Heart left ventricle (tissue), 16 donors: ENCODE measurements at regions not wholly inside any gene's neighbourhood (a gene's known extent, or its start where the extent isn't known, plus 50 kb on each side); places are given as distances from the start of the nearest gene placed in this dataset.

ENCODE experiments used
- ATAC-seq, 4 donors: fragments of 200-7000 bp; cut with Tn5 transposase; one replicate each; pipeline ENCODE4 v1.9.1; 2020 to 2022; ENCODE audit warnings: moderate library complexity in 4 of 4, mild to moderate bottlenecking in 3 of 4, moderate number of reproducible peaks in 1 of 4
- DNase-seq, 5 donors: peaks; one replicate each; pipeline ENCODE4 v3.0.0-alpha.2; 2020
- H3K27ac ChIP-seq, 12 donors: fragments of 200-600 bp; sonication (generic) in 4 of 12; one replicate each; pipeline versions ENCODE4 v1.5.0 to v1.8.0; 2016 to 2022; ENCODE audit warnings: mild to moderate bottlenecking in 2 of 12
- H3K27me3 ChIP-seq, 9 donors: fragments of 200-600 bp; sonication (generic) in 2 of 9; one replicate each; pipeline versions ENCODE4 v1.5.1 to v1.8.0; 2016 to 2022; ENCODE audit warnings: mild to moderate bottlenecking in 3 of 9
- H3K36me3 ChIP-seq, 9 donors: fragments of 200-600 bp; sonication (generic) in 2 of 9; one replicate each; pipeline versions ENCODE4 v1.5.0 to v1.8.0; 2018 to 2022; ENCODE audit warnings: mild to moderate bottlenecking in 2 of 9
- H3K4me1 ChIP-seq, 12 donors: fragments of 200-600 bp; sonication (generic) in 4 of 12; one replicate each; pipeline versions ENCODE4 v1.5.0 to v1.8.0; 2016 to 2022; ENCODE audit warnings: mild to moderate bottlenecking in 3 of 12
- H3K4me3 ChIP-seq, 12 donors: fragments of 200-600 bp; sonication (generic) in 4 of 12; one replicate each; pipeline versions ENCODE4 v1.5.0 to v1.8.0; 2017 to 2022; ENCODE audit warnings: mild to moderate bottlenecking in 9 of 12, moderate library complexity in 4 of 12
- H3K9me3 ChIP-seq, 12 donors: fragments of 200-600 bp; sonication (generic) in 4 of 12; one replicate each; pipeline versions ENCODE4 v1.5.0 to v1.8.0; 2016 to 2022; ENCODE audit warnings: mild to moderate bottlenecking in 1 of 12
- POLR2A ChIP-seq, 2 donors: fragments of 450-650 bp; IDR thresholded peaks; one replicate each; pipeline ENCODE4 v1.6.1; 2017; ENCODE audit warnings: antibody characterized with exemption in 2 of 2, mild to moderate bottlenecking in 2 of 2, moderate library complexity in 2 of 2
- WGBS, 4 donors: extraction: QIAGEN DNeasy Blood & Tissue Kit in 2 of 4; methylation state at CpG; one replicate each; pipeline versions ENCODE4 v1.1.5 to v1.1.7; 2013 to 2018; 5-methylcytosine and 5-hydroxymethylcytosine counted together
- intact Hi-C, 10 donors: fragments of 100-400 bp; cut with DNase I; formaldehyde crosslinking; loops; one replicate each; pipeline versions ENCODE4 v1.11.1 to v1.14.2; 2022
- TF ChIP-seq, protein P1 (sequence below), 12 donors: fragments of 200-600 bp; sonication (generic) in 4 of 12; IDR thresholded peaks; one replicate each; pipeline versions ENCODE4 v1.5.0 to v1.8.0; 2018 to 2022; ENCODE audit warnings: antibody characterized with exemption in 12 of 12, mild to moderate bottlenecking in 5 of 12
- donor health status: ischemic (EF 13 %, LVEDD 7.1; RV severe dilation, severe dysfunction).
- donor health status: healthy with polysubstance abuse.
- donor health status: DM: no; HTN: yes; CAD: no.
- donor health status: DM: no; HTN: no; CAD: no.
- donor health status: ischemic (EF 25% LVEDD 6.9; RV normal size, moderate dysfunction).
- donor health status: ischemic (EF 25% LVEDD 5.7; RV mildly dilated, moderate dysfunction).
- donor health status: healthy.
- donor health status: DM: yes; HTN: yes; CAD: no.
- donor health status: ischemic (EF 35%, LVEDD 5.7; RV mildly dilated, moderate dysfunction).
- donor health status: nonischemic (EF 11% LVEDD 7.7; RV severe dilation, severe dysfunction).
- donor health status: DM: yes; HTN: yes; CAD: no.
- donor health status: PGD.
- donor health status: ischemic (EF 29% LVEDD 5.4; RV normal size, mild dysfunction).
- donor health status: nonischemic (EF 23%, LVEDD 6.1; RV moderate dilation, normal function).

DNA sequence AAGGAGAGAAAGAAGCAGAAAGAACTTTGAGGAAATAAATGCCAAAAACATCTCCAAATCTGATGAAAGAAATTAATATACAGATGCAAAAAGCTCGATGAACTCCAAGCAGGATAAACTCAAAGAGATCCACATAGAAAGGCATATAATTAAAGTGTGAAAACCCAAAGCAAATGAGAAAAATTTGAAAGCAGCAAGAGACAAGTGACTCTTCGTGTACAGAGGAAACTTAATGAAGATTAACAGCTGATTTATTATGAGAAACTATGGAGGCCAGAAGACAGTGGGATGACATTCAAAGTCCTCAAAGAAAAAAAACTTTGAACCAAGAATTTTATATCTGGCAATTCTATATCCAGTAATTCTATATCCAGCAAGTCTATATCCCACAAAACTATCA is 163.0 kb upstream of the TMCC3 start:
- Histone ChIP-seq H3K4me1 (peaks cover 0 to 6% (median 0%) of the 10 kb centered on the region in 12 donors), H3K9me3 (peaks cover 0 to 44% (median 31%) of the 10 kb centered on the region in 12 donors), H3K27me3 (no peaks in the 10 kb centered on the region), H3K4me3 (no peak overlapping the region), H3K27ac (no peak overlapping the region), H3K36me3 (no peaks in the 10 kb centered on the region)
- intact Hi-C loops = no loop called here
- TF ChIP-seq POLR2A (IDR thresholded peaks at IDR 0.05) = no peak
- TF ChIP-seq, protein P1, sequence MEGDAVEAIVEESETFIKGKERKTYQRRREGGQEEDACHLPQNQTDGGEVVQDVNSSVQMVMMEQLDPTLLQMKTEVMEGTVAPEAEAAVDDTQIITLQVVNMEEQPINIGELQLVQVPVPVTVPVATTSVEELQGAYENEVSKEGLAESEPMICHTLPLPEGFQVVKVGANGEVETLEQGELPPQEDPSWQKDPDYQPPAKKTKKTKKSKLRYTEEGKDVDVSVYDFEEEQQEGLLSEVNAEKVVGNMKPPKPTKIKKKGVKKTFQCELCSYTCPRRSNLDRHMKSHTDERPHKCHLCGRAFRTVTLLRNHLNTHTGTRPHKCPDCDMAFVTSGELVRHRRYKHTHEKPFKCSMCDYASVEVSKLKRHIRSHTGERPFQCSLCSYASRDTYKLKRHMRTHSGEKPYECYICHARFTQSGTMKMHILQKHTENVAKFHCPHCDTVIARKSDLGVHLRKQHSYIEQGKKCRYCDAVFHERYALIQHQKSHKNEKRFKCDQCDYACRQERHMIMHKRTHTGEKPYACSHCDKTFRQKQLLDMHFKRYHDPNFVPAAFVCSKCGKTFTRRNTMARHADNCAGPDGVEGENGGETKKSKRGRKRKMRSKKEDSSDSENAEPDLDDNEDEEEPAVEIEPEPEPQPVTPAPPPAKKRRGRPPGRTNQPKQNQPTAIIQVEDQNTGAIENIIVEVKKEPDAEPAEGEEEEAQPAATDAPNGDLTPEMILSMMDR (IDR thresholded peaks at IDR 0.05) = no peak
- ATAC-seq (no peak), DNase-seq (no peak)
- 28 to 75% (median 41%) methylated on average over 2 of the region's 2 CpGs for WGBS, 4 donors

DNA sequence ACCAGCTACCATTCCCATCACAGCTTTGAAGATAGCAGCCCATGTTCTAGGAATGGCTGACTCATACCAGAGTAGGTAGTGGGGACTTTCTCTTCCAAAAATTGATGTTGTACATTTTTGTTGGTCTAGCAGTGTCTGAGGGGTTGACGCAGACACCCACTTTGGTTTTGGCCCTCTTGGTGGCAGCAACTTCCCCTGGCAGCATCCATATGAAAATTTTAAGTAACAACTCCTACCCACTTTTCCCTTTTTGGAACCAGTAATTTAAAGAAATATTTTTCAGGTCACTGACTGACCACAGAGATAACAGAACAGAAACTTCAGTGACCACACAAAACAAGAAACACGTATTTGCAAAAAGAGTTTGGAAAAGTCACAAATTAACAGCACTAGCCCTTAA is 162.0 kb upstream of the TMCC3 start:
- Histone ChIP-seq H3K27ac (no peak overlapping the region), H3K27me3 (no peaks in the 10 kb centered on the region), H3K36me3 (no peaks in the 10 kb centered on the region), H3K9me3 (peaks cover 0 to 44% (median 31%) of the 10 kb centered on the region in 12 donors), H3K4me1 (no peaks in the 10 kb centered on the region), H3K4me3 (no peak overlapping the region)
- intact Hi-C loops = no loop called here
- WGBS, 4 donors = 43 to 93% (median 90%) methylated on average over 2 of the region's 2 CpGs
- TF ChIP-seq POLR2A (IDR thresholded peaks at IDR 0.05) = no peak
- TF ChIP-seq, protein P1 (IDR thresholded peaks at IDR 0.05) = no peak
- DNase-seq (no peak), ATAC-seq (no peak)

DNA sequence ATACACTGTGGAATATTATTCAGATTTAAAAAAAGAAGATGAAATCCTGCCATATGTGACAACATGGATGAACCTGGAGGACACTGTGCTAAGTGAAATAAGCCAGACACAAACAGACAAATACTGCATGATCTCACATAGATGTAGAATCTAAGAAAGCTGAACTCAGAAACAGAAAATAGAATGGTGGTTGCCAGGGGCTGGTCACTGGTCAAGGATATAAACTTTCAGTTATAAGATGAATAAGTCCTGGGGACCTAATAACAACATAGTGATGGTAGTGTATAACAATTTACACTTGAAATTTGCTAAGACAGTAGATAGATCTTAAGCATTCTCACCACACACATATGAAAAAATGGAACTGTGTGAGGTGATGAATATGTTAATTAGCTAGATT is 161.3 kb upstream of the TMCC3 start:
- no peak for TF ChIP-seq POLR2A (IDR thresholded peaks at IDR 0.05)
- TF ChIP-seq, protein P1 (IDR thresholded peaks at IDR 0.05) = no peak
- no peak overlapping the region for H3K4me3 ChIP-seq
- no peaks in the 10 kb centered on the region for H3K27me3 ChIP-seq
- H3K4me1 ChIP-seq = no peaks in the 10 kb centered on the region
- ATAC-seq (no peak), DNase-seq (no peak)
- H3K36me3 ChIP-seq = no peaks in the 10 kb centered on the region
- no peak overlapping the region for H3K27ac ChIP-seq
- intact Hi-C loops = no loop called here
- peaks cover 0 to 44% (median 31%) of the 10 kb centered on the region in 12 donors for H3K9me3 ChIP-seq

DNA sequence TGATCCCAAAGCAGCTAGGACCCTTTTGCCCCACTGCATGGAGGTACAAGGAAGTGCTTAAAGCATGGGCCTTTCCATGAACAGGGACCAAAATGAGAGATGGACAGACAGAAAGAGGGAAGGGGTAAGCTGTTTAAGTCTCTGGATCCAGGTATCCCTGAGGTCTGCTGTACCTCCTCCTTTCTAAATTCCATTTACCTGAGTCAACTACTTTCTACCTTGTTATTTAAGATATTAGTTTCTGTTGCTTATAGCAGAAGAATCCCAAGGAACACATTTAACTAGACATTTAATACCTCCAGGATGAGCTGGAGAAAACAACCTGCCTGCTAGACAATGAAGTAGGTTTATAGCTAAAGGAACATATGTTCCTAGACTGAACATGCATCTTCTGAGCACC is 157.6 kb upstream of the TMCC3 start:
- Histone ChIP-seq H3K4me1 (peaks cover 0 to 6% (median 0%) of the 10 kb centered on the region in 12 donors), H3K27ac (no peak overlapping the region), H3K27me3 (no peaks in the 10 kb centered on the region), H3K9me3 (peaks cover 0 to 24% (median 16%) of the 10 kb centered on the region in 12 donors), H3K36me3 (no peaks in the 10 kb centered on the region), H3K4me3 (no peak overlapping the region)
- no peak for ATAC-seq
- no peak for DNase-seq
- intact Hi-C loops = no loop called here
- no peak for TF ChIP-seq POLR2A (IDR thresholded peaks at IDR 0.05)
- TF ChIP-seq, protein P1 (IDR thresholded peaks at IDR 0.05) = no peak
